ENCODE measurements at regions not wholly inside any gene's neighbourhood (a gene's known extent, or its start where the extent isn't known, plus 50 kb on each side); places are given as distances from the start of the nearest gene placed in this dataset.

DNA sequence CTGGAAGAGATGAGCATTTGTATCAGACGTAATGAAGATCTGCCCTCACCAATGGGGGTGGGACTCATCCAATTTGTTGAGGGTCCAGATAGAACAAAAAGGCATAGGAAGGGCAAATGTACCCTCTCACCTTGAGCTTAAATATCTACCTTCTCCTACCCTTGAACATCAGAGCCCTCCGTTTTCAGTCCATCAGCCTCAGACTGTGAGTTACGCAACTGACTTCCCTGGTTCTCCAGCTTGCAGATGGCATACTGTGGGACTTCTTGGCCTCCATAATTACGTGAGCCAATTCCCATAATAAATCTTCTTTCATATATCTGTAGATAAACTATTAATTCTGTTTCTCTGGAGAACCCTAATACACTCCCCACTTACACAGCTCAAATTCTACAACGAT lies 56.5 kb upstream of the GUCY1A1 start:
- Histone ChIP-seq H3K4me3 (ENCODE audit: low read depth, low read length) (no peak overlapping the region), H3K27me3 (ENCODE audit: control insufficient read depth, insufficient read depth, low read length) (no peaks in the 10 kb centered on the region), H3K36me3 (ENCODE audit: control insufficient read depth, insufficient read depth, low read length) (no peaks in the 10 kb centered on the region)
- TF ChIP-seq CTCF (IDR thresholded peaks at IDR 0.05; ENCODE audit: insufficient read depth, low read depth, low read length): no peak
- ChIA-PET POLR2A (no interaction called here), CTCF (interaction anchor here (0.6 kb wide), 2 partner anchors 176 to 1424 kb away, joined by 3 read pairs; no protein-coding TSS in a partner anchor)
- DNase-seq (ENCODE audit: low read depth): no peak

DNA sequence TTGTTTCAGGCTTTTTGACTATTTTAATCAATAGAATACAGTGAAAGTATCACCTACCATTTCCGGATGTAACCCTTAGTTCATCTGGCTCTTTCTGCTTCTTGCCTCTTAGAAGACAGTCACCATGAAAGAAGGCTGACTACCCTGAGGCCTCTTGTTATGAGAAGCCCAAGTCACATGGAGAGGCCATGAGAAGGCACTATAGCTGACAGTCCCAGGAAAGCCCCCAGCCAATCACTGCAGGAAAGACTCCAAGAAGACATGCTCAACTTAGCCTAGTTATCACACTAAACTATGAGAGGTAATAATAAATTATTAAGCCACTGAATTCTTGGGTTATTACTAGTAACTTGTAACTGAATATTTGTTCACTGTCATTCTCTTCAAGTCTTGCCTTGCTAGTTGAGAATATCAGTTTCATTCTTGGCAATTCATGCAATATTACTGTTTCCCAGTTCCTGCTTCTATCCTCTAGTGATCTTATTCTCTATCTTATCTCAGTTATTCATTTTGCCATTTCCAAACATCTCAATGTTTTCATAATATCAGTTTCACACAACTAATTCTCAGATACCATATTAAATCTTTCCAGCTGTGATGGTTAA lies 57.1 kb upstream of the GUCY1A1 start:
- ChIA-PET CTCF (no interaction called here), POLR2A (no interaction called here)
- no peaks in the 10 kb centered on the region for H3K36me3 ChIP-seq (ENCODE audit: control insufficient read depth, insufficient read depth, low read length)
- no peak for TF ChIP-seq CTCF (IDR thresholded peaks at IDR 0.05; ENCODE audit: insufficient read depth, low read depth, low read length)
- DNase-seq (ENCODE audit: low read depth): no peak
- H3K27me3 ChIP-seq (ENCODE audit: control insufficient read depth, insufficient read depth, low read length): no peaks in the 10 kb centered on the region
- no peak overlapping the region for H3K4me3 ChIP-seq (ENCODE audit: low read depth, low read length)

DNA sequence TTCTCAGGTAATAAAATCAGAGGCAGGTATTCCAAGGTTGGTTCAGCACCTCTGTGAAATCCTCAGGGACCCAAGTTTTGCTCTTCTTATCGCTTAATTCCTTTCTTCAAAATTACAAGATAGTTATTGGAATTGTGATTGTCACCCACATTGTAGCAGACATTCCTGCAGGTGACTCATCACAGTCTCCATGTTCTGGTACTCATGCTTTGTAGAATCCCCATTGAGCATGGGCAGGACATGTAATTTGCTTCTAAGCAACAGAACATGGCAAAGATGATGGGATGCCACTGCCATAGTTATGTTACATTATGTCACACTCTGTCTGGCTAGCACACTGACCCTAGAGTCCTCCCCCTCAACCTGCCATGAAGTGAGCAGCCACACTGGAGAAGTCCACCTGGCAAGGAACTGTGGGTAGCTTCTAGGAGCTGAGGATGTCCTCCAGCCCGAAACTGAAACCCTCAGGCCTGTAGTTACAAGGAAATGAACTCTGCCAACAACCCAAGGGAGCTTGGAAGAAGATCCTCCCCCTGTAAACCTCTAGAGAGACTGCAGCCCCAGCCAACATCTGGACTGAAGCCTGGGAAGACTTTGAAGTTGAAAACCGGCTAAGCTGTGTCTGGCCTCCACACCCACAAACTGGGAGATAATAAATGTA lies 58.3 kb upstream of the GUCY1A1 start:
- no peak for DNase-seq (ENCODE audit: low read depth)
- no peaks in the 10 kb centered on the region for H3K27me3 ChIP-seq (ENCODE audit: control insufficient read depth, insufficient read depth, low read length)
- ChIA-PET CTCF (interaction anchor here (0.6 kb wide), 1 partner anchor 336 kb away, joined by 3 read pairs; no protein-coding TSS in a partner anchor), POLR2A (no interaction called here)
- no peak for TF ChIP-seq CTCF (IDR thresholded peaks at IDR 0.05; ENCODE audit: insufficient read depth, low read depth, low read length)
- no peaks in the 10 kb centered on the region for H3K36me3 ChIP-seq (ENCODE audit: control insufficient read depth, insufficient read depth, low read length)
- no peak overlapping the region for H3K4me3 ChIP-seq (ENCODE audit: low read depth, low read length)

- POLR2A ChIA-PET: no interaction called here
- no peak for DNase-seq (ENCODE audit: low read depth)
- H3K4me3 ChIP-seq (ENCODE audit: low read depth, low read length): no peak overlapping the region
- H3K27me3 ChIP-seq (ENCODE audit: control insufficient read depth, insufficient read depth, low read length): no peaks in the 10 kb centered on the region
- no peaks in the 10 kb centered on the region for H3K36me3 ChIP-seq (ENCODE audit: control insufficient read depth, insufficient read depth, low read length)
- CTCF ChIA-PET: interaction anchor here (0.6 kb wide), 1 partner anchor 336 kb away, joined by 3 read pairs; no protein-coding TSS in a partner anchor
- no peak for TF ChIP-seq CTCF (IDR thresholded peaks at IDR 0.05; ENCODE audit: insufficient read depth, low read depth, low read length)
These were observed 59.2 kb upstream of the GUCY1A1 start for GRCh38 chr4:155607481-155607880.

DNA sequence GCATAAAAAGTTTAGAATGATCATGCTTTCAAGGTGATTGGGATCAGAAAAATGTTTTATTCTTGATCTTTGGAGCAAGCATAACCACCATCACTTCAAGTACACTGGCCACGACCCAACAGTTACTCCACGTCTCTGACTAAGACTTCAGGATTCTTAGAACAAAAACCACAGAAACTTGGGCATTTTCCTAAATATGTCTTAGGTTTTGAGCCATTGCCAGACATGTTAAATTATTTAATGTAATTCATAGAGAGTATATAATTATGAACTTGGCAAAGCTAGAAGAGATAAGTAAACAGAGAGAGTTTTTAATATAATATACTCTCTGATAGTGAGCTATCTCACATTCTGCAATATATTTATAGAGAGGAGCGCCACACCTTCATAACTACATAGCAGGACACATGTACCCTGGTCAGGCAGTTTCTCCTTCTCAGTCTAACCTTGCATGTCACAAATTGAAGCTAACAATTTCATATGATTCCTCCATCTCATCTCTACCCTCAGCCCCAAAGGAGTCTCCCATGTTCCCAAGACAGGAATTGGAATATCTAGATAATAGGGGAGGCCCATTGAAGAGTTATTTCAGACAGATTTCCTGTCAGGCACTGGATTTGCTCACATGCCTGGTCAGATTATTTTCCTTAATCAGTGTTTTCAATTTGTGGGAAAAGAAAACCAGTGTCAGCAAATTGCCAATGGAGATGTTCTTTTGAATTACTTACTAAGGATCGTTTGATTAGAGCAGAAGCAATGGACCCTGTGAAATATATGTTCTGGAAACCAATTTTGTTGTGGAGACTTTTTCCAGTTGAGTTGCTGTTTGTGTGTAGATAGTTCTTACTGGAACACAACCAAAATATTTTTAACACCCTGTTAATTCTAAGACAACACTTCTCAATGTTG lies 61.7 kb upstream of the GUCY1A1 start:
- DNase-seq (ENCODE audit: low read depth): peak; percentile 64
- no peak overlapping the region for H3K4me3 ChIP-seq (ENCODE audit: low read depth, low read length)
- H3K36me3 ChIP-seq (ENCODE audit: control insufficient read depth, insufficient read depth, low read length): no peaks in the 10 kb centered on the region
- no peaks in the 10 kb centered on the region for H3K27me3 ChIP-seq (ENCODE audit: control insufficient read depth, insufficient read depth, low read length)
- no peak for TF ChIP-seq CTCF (IDR thresholded peaks at IDR 0.05; ENCODE audit: insufficient read depth, low read depth, low read length)
- ChIA-PET POLR2A (no interaction called here), CTCF (no interaction called here)
